Omental fat pad (tissue), 3 donors: ENCODE measurements at regions not wholly inside any gene's neighbourhood (a gene's known extent, or its start where the extent isn't known, plus 50 kb on each side); places are given as distances from the start of the nearest gene placed in this dataset.

Experiments
- ATAC-seq: fragments of 150-250 bp; one replicate; pipeline ENCODE4 v1.9.1; 2016; ENCODE audit warnings: mild to moderate bottlenecking, moderate library complexity; ENCODE audit not compliant: low FRiP score
- DNase-seq: peaks from one replicate; pipeline ENCODE4 v3.0.0-alpha.2; 2019; ENCODE audit warnings: low spot score
- TF ChIP-seq, protein P1 (sequence below), 3 donors: fragments of 450-650 bp; IDR thresholded peaks; one replicate each; pipeline ENCODE4 v1.5.1; 2016 to 2017; ENCODE audit warnings: antibody characterized with exemption in 3 of 3, mild to moderate bottlenecking in 3 of 3, moderate library complexity in 2 of 3

DNA sequence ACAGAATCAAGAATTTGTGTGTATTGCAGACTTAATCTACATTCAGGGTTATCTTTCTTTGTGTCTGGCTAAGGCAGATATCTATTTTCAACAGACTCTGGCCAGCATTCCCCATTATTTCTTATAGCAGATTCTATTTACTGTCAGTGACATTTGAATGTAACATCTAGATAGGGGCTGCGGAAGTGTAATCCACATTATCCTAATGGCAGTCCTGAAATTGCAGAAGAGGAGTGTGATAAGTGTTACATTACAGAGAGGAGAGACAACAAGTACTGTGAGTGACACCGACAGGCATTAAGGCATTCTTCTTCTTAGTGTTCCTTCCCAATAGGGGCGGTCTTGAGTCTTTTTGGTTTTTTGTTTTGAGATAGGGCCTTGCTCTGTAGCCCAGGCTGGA is 598.2 kb upstream of the NXPH2 start:
- TF ChIP-seq, protein P1, sequence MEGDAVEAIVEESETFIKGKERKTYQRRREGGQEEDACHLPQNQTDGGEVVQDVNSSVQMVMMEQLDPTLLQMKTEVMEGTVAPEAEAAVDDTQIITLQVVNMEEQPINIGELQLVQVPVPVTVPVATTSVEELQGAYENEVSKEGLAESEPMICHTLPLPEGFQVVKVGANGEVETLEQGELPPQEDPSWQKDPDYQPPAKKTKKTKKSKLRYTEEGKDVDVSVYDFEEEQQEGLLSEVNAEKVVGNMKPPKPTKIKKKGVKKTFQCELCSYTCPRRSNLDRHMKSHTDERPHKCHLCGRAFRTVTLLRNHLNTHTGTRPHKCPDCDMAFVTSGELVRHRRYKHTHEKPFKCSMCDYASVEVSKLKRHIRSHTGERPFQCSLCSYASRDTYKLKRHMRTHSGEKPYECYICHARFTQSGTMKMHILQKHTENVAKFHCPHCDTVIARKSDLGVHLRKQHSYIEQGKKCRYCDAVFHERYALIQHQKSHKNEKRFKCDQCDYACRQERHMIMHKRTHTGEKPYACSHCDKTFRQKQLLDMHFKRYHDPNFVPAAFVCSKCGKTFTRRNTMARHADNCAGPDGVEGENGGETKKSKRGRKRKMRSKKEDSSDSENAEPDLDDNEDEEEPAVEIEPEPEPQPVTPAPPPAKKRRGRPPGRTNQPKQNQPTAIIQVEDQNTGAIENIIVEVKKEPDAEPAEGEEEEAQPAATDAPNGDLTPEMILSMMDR (IDR thresholded peaks at IDR 0.05): no peak
- DNase-seq: no peak
- no peak for ATAC-seq

DNA sequence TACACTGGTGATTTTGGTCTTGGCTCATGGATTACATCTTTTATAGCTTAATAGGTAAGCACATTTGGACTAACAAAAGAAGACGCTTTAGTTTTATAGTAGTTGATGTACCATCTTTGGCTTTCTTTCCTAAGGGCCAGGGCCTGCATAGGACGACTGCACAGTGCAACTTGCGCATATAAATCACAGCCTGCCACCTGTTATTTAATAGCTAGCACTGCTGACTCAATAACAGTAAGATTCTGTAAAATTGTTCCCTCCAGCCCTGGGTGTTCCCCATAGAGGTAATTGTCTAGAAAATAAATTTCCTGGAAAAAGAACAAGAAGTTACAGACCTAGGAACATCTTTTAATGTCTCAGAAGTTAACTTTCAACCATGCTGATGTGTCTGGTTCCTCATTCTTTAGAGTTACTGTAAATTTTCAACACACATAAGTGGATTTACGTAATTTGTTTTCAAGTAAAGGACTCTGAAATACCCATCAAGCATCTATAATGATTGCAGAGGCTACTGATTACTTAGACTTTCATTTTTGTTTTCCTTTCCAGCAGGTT is 594.2 kb upstream of the NXPH2 start:
- TF ChIP-seq, protein P1 (IDR thresholded peaks at IDR 0.05): no peak
- ATAC-seq (no peak), DNase-seq (no peak)

- ATAC-seq (no peak), DNase-seq (no peak)
- TF ChIP-seq, protein P1 (IDR thresholded peaks at IDR 0.05): no peak
Measured at GRCh38 chr2:139369423-139370409, 589.5 kb upstream of the NXPH2 start.

DNA sequence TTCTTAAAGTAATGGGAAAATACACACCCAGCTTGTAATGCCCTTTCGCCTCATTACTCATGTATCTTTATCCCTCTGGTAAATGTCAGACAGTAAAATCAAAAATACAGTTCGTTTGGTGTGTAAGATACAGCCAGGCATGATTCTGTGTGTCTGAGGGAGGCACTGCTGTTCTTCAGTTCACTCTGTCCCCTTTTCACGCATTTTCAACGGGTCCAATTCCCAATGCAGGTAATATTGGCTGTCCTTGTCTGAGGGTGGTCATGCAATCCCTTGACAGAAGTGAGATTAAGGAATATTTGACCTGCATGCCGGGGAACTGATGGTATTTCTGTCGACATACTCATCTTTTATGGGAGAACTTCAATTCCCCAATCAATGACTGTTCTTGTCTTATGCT is 587.2 kb upstream of the NXPH2 start:
- DNase-seq (no peak), ATAC-seq (no peak)
- TF ChIP-seq, protein P1 (IDR thresholded peaks at IDR 0.05): no peak

- DNase-seq (no peak), ATAC-seq (no peak)
- TF ChIP-seq, protein P1 (IDR thresholded peaks at IDR 0.05): no peak
Measured at GRCh38 chr2:139366681-139367080, 586.5 kb upstream of the NXPH2 start.

DNA sequence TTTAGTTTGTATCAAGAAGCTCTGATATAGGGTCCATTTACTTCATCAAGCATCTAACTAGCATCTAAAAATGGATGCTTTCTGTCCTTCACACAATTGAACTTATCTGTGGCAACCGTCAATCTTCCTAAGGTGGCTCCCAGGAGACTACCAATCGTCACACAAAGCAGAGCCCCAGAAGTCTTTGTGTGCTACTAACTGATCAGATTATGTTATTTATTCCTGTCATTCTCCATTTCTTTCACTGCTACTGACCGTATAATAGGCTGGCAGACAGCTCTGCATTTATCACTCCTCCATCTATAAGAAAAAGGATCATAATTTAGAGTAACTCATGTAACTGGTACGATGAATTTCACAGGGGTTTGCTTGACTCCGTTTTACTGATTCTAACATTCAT is 585.0 kb upstream of the NXPH2 start:
- DNase-seq (no peak), ATAC-seq (no peak)
- TF ChIP-seq, protein P1 (IDR thresholded peaks at IDR 0.05): no peak
